HCT116 (cell line): ENCODE measurements at regions not wholly inside any gene's neighbourhood (a gene's known extent, or its start where the extent isn't known, plus 50 kb on each side); places are given as distances from the start of the nearest gene placed in this dataset.

ENCODE experiments used
- ATAC-seq: fragments of 200-7000 bp; cut with Tn5 transposase; 2 replicates; pipeline ENCODE4 v1.9.1; 2020; ENCODE audit warnings: mild to moderate bottlenecking, moderate library complexity
- BruUV-seq: library from RNA; stranded (reverse); fragments of 400-500 nt; replicated peaks from 2 replicates; lab custom pipeline; 2021; lab: Mats Ljungman, UMichigan
- CTCF ChIA-PET: fragments of 300-600 bp; sonication (Branson Sonifier 250); formaldehyde crosslinking; loops from one replicate; lab custom pipeline; 2021; ENCODE audit warnings: antibody characterized with exemption; lab: Charles Lee
- POLR2A ChIA-PET: fragments of 300-600, 350-600 bp; sonication (Branson Sonifier 250); formaldehyde crosslinking; loops from one replicate; lab custom pipeline; 2021; ENCODE audit warnings: antibody characterized with exemption; lab: Charles Lee
- RAD21 ChIA-PET, 2 experiments: fragments of 300-600 bp; sonication (Branson Sonifier 250); formaldehyde crosslinking; loops; one replicate each; lab custom pipeline; 2023; ENCODE audit warnings: low total read pairs in 2 of 2; ENCODE audit not compliant: uncharacterized antibody in 2 of 2, unreplicated experiment in 2 of 2, low non-redundant PET in 1 of 2; lab: Charles Lee
- DNase-seq: peaks from one replicate; pipeline ENCODE4 v3.0.0-alpha.2; 2010; ENCODE audit warnings: low read depth, low spot score
- H2AFZ ChIP-seq: fragments of 200-600 bp; shearing (Covaris generic), sonication (generic); 2 replicates; pipeline ENCODE4 v1.6.1; 2017; ENCODE audit warnings: low read depth, mixed run types, mixed read lengths, antibody characterized with exemption, low read length; ENCODE audit not compliant: poor library complexity, severe bottlenecking
- H3K27ac ChIP-seq: 2 replicates; pipeline ENCODE4 v1.5.1; 2012; ENCODE audit warnings: low read depth, low read length
- H3K27me3 ChIP-seq: fragments of 200-600 bp; sonication (generic); 2 replicates; pipeline ENCODE4 v1.6.1; 2016; ENCODE audit warnings: mixed run types, low read length, mixed read lengths; ENCODE audit not compliant: insufficient read depth
- H3K36me3 ChIP-seq, 2 experiments: fragments of 200-500 bp in 1 of 2; fragments of 200-600 bp in 1 of 2; sonication (Bioruptor generic) in 1 of 2; sonication (generic) in 1 of 2; 2 replicates each; pipeline versions ENCODE4 v1.5.1 to v1.6.1; 2014 to 2016; ENCODE audit warnings: low read length in 2 of 2, inconsistent platforms in 1 of 2, mixed read lengths in 1 of 2, mixed run types in 1 of 2; ENCODE audit not compliant: insufficient read depth in 2 of 2, control insufficient read depth in 1 of 2
- H3K4me1 ChIP-seq, 2 experiments: fragments of 200-600 bp in 1 of 2; sonication (generic) in 1 of 2; 2 replicates each; pipeline versions ENCODE4 v1.5.1 to v1.6.1; 2012 to 2017; ENCODE audit warnings: low read length in 2 of 2, inconsistent platforms in 1 of 2, mild to moderate bottlenecking in 1 of 2, mixed read lengths in 1 of 2, mixed run types in 1 of 2, moderate library complexity in 1 of 2; ENCODE audit not compliant: insufficient read depth in 2 of 2, control insufficient read depth in 1 of 2
- H3K4me2 ChIP-seq: fragments of 200-600 bp; sonication (generic); 2 replicates; pipeline ENCODE4 v1.6.1; 2017; ENCODE audit warnings: mixed run types, low read length, mixed read lengths
- H3K4me3 ChIP-seq, 2 experiments: fragments of 200-600 bp in 1 of 2; sonication (generic) in 1 of 2; replicated peaks in 1 of 2; 2 replicates each; pipeline ENCODE4 v1.5.1; 2011 to 2016; ENCODE audit warnings: low read length in 2 of 2, control low read depth in 1 of 2, low read depth in 1 of 2, mild to moderate bottlenecking in 1 of 2, mixed read lengths in 1 of 2, mixed run types in 1 of 2
- H3K79me2 ChIP-seq: fragments of 200-600 bp; sonication (generic); 2 replicates; pipeline ENCODE4 v1.6.1; 2017; ENCODE audit warnings: mild to moderate bottlenecking, mixed run types, low read length, moderate library complexity, mixed read lengths; ENCODE audit not compliant: insufficient read depth
- H3K9ac ChIP-seq: fragments of 200-600 bp; sonication (generic); 2 replicates; pipeline ENCODE4 v1.6.1; 2016; ENCODE audit warnings: low read length, mixed read lengths
- H3K9me2 ChIP-seq: fragments of 200-600 bp; sonication (generic), shearing (Covaris generic); 2 replicates; pipeline ENCODE4 v1.6.1; 2017; ENCODE audit warnings: mixed run types, mild to moderate bottlenecking, moderate library complexity; ENCODE audit not compliant: insufficient read depth
- H3K9me3 ChIP-seq, 2 experiments: fragments of 200-500 bp in 1 of 2; fragments of 200-600 bp in 1 of 2; sonication (Bioruptor generic) in 1 of 2; sonication (generic) in 1 of 2; 2 replicates each; pipeline ENCODE4 v1.6.1; 2014 to 2017; ENCODE audit warnings: low read length in 2 of 2, mixed read lengths in 2 of 2, inconsistent platforms in 1 of 2, low read depth in 1 of 2, mild to moderate bottlenecking in 1 of 2, mixed run types in 1 of 2, moderate library complexity in 1 of 2; ENCODE audit not compliant: control insufficient read depth in 1 of 2, insufficient read depth in 1 of 2
- H4K20me1 ChIP-seq: fragments of 200-600 bp; sonication (generic), shearing (Covaris generic); 2 replicates; pipeline ENCODE4 v1.6.1; 2017; ENCODE audit warnings: mixed run types, mild to moderate bottlenecking, moderate library complexity; ENCODE audit not compliant: insufficient read depth
- ATF3 ChIP-seq: IDR thresholded peaks from 2 replicates; pipeline ENCODE4 v1.6.1; 2012
- CEBPB ChIP-seq: IDR thresholded peaks from 2 replicates; pipeline ENCODE4 v1.6.1; 2012; ENCODE audit warnings: low read depth
- CTCF ChIP-seq, 3 experiments: fragments of 200-600 bp in 1 of 3; sonication (generic) in 1 of 3; IDR thresholded peaks in 2 of 3; conservative IDR thresholded peaks in 1 of 3; 2 replicates each; pipeline ENCODE4 v1.5.1; 2012 to 2017; ENCODE audit warnings: low read depth in 2 of 3, low read length in 2 of 3, antibody characterized with exemption in 1 of 3, borderline replicate concordance in 1 of 3, control low read depth in 1 of 3, mild to moderate bottlenecking in 1 of 3, mixed read lengths in 1 of 3, mixed run types in 1 of 3, moderate library complexity in 1 of 3; ENCODE audit not compliant: insufficient read depth in 1 of 3
- EGR1 ChIP-seq: IDR thresholded peaks from 2 replicates; pipeline ENCODE4 v1.6.1; 2012; ENCODE audit warnings: low read depth
- EZH2 ChIP-seq: fragments of 200-600 bp; sonication (generic); IDR thresholded peaks from 2 replicates; pipeline ENCODE4 v1.6.1; 2017; ENCODE audit warnings: antibody characterized with exemption, mixed run types
- JUND ChIP-seq: IDR thresholded peaks from 2 replicates; pipeline ENCODE4 v1.6.1; 2012
- POLR2A ChIP-seq: IDR thresholded peaks from 2 replicates; pipeline ENCODE4 v1.7.0; 2011; ENCODE audit warnings: borderline replicate concordance; ENCODE audit not compliant: insufficient read depth, insufficient read length; ENCODE audit errors: extremely low read depth
- POLR2AphosphoS5 ChIP-seq: IDR thresholded peaks from 2 replicates; pipeline ENCODE4 v1.6.1; 2011; ENCODE audit warnings: mild to moderate bottlenecking, low read depth, low read length, moderate library complexity
- RAD21 ChIP-seq: IDR thresholded peaks from 2 replicates; pipeline ENCODE4 v1.6.1; 2012; ENCODE audit warnings: low read depth, mild to moderate bottlenecking
- SP1 ChIP-seq: IDR thresholded peaks from 2 replicates; pipeline ENCODE4 v1.6.1; 2012; ENCODE audit warnings: low read depth
- SRF ChIP-seq: IDR thresholded peaks from 2 replicates; pipeline ENCODE4 v1.6.1; 2012; ENCODE audit warnings: low read depth
- YY1 ChIP-seq: IDR thresholded peaks from 2 replicates; pipeline ENCODE4 v1.6.1; 2011; ENCODE audit warnings: low read length, low read depth, moderate library complexity, mild to moderate bottlenecking; ENCODE audit not compliant: insufficient replicate concordance; ENCODE audit errors: extremely low read depth
- ZBTB33 ChIP-seq: IDR thresholded peaks from 2 replicates; pipeline ENCODE4 v1.6.1; 2011; ENCODE audit warnings: mild to moderate bottlenecking, low read length, moderate library complexity; ENCODE audit not compliant: insufficient replicate concordance; ENCODE audit errors: extremely low read depth
- ZFX ChIP-seq: fragments of 450-650 bp; IDR thresholded peaks from 2 replicates; pipeline ENCODE4 v1.6.1; 2017
- ZNF274 ChIP-seq: fragments of 200-500 bp; sonication (Bioruptor generic); IDR thresholded peaks from 2 replicates; pipeline ENCODE4 v1.6.1; 2014; ENCODE audit warnings: mild to moderate bottlenecking, low read depth, low read length, inconsistent platforms
- intact Hi-C: fragments of 100-400 bp; cut with micrococcal nuclease; formaldehyde crosslinking; loops from 2 replicates; pipeline ENCODE4 v1.10.0; 2022
- TF ChIP-seq, protein P1 (sequence below): IDR thresholded peaks from 2 replicates; pipeline ENCODE4 v1.6.1; 2012; ENCODE audit warnings: low read depth

GRCh38 chrX:10798041-10798440, 177.7 kb upstream of the MID1 start (continued):
- TF ChIP-seq CTCF (IDR thresholded peaks at IDR 0.05 in 2 of 3, conservative IDR thresholded peaks at IDR 0.05 in 1 of 3; ENCODE audit: borderline replicate concordance in 1 of 3, insufficient read depth in 1 of 3, low read depth in 2 of 3, low read length in 2 of 3) (no peak), EGR1 (no peak), ZBTB33 (no peak), POLR2AphosphoS5 (no peak), EZH2 (no peak), SRF (no peak), SP1 (no peak)
- TF ChIP-seq, all 23 proteins: peak for 0

GRCh38 chrX:10800796-10801195, 180.4 kb upstream of the MID1 start:
- CTCF ChIA-PET = no interaction called here
- no peak for ATAC-seq
- POLR2A ChIA-PET = no interaction called here
- no peak overlapping the region for H3K27ac ChIP-seq
- H4K20me1 ChIP-seq = no peaks in the 10 kb centered on the region
- no peak for DNase-seq
- no peak overlapping the region for H3K9ac ChIP-seq
- H3K27me3 ChIP-seq = no peaks in the 10 kb centered on the region
- BruUV-seq = no TSS peak
- no peak overlapping the region for H3K4me2 ChIP-seq
- H3K4me3 ChIP-seq = no peak overlapping the region
- H3K36me3 ChIP-seq = no peaks in the 10 kb centered on the region
- intact Hi-C loops = no loop called here
- no peaks in the 10 kb centered on the region for H3K9me3 ChIP-seq
- no peak overlapping the region for H2AFZ ChIP-seq
- no peaks in the 10 kb centered on the region for H3K9me2 ChIP-seq
- no peaks in the 10 kb centered on the region for H3K79me2 ChIP-seq
- H3K4me1 ChIP-seq = no peaks in the 10 kb centered on the region
- RAD21 ChIA-PET = no interaction called here
- TF ChIP-seq YY1 (no peak), POLR2A (no peak), JUND (no peak), ZFX (no peak), EZH2 (no peak), CEBPB (no peak), ZNF274 (no peak), EGR1 (no peak), RAD21 (no peak), ZBTB33 (no peak), ATF3 (no peak)
- TF ChIP-seq, protein P1, sequence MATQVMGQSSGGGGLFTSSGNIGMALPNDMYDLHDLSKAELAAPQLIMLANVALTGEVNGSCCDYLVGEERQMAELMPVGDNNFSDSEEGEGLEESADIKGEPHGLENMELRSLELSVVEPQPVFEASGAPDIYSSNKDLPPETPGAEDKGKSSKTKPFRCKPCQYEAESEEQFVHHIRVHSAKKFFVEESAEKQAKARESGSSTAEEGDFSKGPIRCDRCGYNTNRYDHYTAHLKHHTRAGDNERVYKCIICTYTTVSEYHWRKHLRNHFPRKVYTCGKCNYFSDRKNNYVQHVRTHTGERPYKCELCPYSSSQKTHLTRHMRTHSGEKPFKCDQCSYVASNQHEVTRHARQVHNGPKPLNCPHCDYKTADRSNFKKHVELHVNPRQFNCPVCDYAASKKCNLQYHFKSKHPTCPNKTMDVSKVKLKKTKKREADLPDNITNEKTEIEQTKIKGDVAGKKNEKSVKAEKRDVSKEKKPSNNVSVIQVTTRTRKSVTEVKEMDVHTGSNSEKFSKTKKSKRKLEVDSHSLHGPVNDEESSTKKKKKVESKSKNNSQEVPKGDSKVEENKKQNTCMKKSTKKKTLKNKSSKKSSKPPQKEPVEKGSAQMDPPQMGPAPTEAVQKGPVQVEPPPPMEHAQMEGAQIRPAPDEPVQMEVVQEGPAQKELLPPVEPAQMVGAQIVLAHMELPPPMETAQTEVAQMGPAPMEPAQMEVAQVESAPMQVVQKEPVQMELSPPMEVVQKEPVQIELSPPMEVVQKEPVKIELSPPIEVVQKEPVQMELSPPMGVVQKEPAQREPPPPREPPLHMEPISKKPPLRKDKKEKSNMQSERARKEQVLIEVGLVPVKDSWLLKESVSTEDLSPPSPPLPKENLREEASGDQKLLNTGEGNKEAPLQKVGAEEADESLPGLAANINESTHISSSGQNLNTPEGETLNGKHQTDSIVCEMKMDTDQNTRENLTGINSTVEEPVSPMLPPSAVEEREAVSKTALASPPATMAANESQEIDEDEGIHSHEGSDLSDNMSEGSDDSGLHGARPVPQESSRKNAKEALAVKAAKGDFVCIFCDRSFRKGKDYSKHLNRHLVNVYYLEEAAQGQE = no peak
